ENCODE measurements at regions not wholly inside any gene's neighbourhood (a gene's known extent, or its start where the extent isn't known, plus 50 kb on each side); places are given as distances from the start of the nearest gene placed in this dataset.

GRCh38 chr14:83529531-83529930, 1995.9 kb upstream of the SEL1L start:
- TF ChIP-seq POLR2A (IDR thresholded peaks at IDR 0.05) (no peak), CTCF (IDR thresholded peaks at IDR 0.05) (no peak)
